Lower lobe of right lung (tissue), 2 donors: ENCODE measurements at regions not wholly inside any gene's neighbourhood (a gene's known extent, or its start where the extent isn't known, plus 50 kb on each side); places are given as distances from the start of the nearest gene placed in this dataset.

Experiments
- ATAC-seq, 2 donors: fragments of 200-7000 bp; cut with Tn5 transposase; one replicate each; pipeline ENCODE4 v1.9.1; 2020 to 2022; ENCODE audit warnings: mild to moderate bottlenecking in 2 of 2, moderate library complexity in 2 of 2
- DNase-seq: peaks from one replicate; pipeline ENCODE4 v3.0.0-alpha.2; 2020
- H3K27ac ChIP-seq: fragments of 200-600 bp; one replicate; pipeline ENCODE4 v1.8.0; 2022
- H3K27me3 ChIP-seq: fragments of 200-600 bp; one replicate; pipeline ENCODE4 v1.8.0; 2022; ENCODE audit warnings: low read depth
- H3K36me3 ChIP-seq: fragments of 200-600 bp; one replicate; pipeline ENCODE4 v1.8.0; 2022; ENCODE audit warnings: mild to moderate bottlenecking
- H3K4me1 ChIP-seq: fragments of 200-600 bp; one replicate; pipeline ENCODE4 v1.8.0; 2022
- H3K4me3 ChIP-seq: fragments of 200-600 bp; one replicate; pipeline ENCODE4 v1.8.0; 2022; ENCODE audit warnings: mild to moderate bottlenecking
- H3K9me3 ChIP-seq: fragments of 200-600 bp; one replicate; pipeline ENCODE4 v1.8.0; 2022
- intact Hi-C: fragments of 100-400 bp; cut with DNase I; formaldehyde crosslinking; loops from one replicate; pipeline ENCODE4 v1.11.0; 2022
- TF ChIP-seq, protein P1 (sequence below): fragments of 200-600 bp; IDR thresholded peaks from one replicate; pipeline ENCODE4 v1.8.0; 2022; ENCODE audit warnings: antibody characterized with exemption, mild to moderate bottlenecking
- donor health status: DM: no; HTN: yes; CAD: no; lungs with severe emphysema.

DNA sequence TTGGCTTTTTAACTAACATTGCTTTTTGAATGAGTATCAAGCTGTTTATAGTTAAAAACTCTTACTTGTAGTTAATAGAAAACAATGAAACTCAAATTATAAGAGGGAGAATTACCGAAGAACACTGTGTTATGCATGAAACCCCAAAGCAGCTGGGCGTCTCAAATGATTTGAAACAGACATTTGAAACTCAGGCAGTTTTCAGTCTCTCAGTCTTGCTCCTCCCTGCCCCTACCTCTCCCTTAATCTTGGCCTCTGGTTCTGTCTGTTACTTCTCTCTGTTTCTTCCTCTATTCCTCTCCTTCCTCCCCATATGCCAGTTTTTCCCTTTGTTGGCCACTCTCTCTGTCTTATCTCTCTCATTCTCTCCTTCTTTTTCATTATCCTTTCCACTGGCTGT lies 118.3 kb upstream of the SYNPR start:
- TF ChIP-seq, protein P1, sequence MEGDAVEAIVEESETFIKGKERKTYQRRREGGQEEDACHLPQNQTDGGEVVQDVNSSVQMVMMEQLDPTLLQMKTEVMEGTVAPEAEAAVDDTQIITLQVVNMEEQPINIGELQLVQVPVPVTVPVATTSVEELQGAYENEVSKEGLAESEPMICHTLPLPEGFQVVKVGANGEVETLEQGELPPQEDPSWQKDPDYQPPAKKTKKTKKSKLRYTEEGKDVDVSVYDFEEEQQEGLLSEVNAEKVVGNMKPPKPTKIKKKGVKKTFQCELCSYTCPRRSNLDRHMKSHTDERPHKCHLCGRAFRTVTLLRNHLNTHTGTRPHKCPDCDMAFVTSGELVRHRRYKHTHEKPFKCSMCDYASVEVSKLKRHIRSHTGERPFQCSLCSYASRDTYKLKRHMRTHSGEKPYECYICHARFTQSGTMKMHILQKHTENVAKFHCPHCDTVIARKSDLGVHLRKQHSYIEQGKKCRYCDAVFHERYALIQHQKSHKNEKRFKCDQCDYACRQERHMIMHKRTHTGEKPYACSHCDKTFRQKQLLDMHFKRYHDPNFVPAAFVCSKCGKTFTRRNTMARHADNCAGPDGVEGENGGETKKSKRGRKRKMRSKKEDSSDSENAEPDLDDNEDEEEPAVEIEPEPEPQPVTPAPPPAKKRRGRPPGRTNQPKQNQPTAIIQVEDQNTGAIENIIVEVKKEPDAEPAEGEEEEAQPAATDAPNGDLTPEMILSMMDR: no peak
- Histone ChIP-seq H3K4me1 (no peaks in the 10 kb centered on the region), H3K36me3 (no peaks in the 10 kb centered on the region), H3K9me3 (no peaks in the 10 kb centered on the region), H3K27ac (no peak overlapping the region), H3K27me3 (no peaks in the 10 kb centered on the region), H3K4me3 (no peak overlapping the region)
- DNase-seq: no peak
- no peak for ATAC-seq
- intact Hi-C loops: no loop called here

DNA sequence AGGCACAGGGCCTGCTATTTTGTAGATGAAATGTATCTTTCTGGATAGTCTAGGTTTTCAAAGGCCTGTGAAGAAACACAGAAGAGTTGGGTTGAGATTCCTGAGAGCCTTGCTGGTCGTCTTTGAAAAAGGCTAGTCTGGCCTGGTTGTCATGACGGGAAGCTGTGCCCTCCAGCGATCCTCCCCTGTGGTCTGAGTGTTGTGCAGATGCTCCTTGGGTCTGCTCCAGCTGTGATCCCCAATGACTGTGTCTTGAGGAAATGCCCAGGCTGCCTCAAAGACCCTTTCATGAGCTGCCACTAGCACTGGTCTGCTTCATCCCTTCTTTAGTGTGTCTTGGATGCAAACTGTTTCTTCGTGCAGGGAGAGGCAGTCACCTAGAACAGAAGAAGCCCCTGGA lies 111.0 kb upstream of the SYNPR start:
- Histone ChIP-seq H3K27me3 (no peaks in the 10 kb centered on the region), H3K27ac (no peak overlapping the region), H3K36me3 (no peaks in the 10 kb centered on the region), H3K4me3 (no peak overlapping the region), H3K4me1 (no peaks in the 10 kb centered on the region), H3K9me3 (no peaks in the 10 kb centered on the region)
- intact Hi-C loops: no loop called here
- TF ChIP-seq, protein P1: no peak
- ATAC-seq: no peak
- no peak for DNase-seq

DNA sequence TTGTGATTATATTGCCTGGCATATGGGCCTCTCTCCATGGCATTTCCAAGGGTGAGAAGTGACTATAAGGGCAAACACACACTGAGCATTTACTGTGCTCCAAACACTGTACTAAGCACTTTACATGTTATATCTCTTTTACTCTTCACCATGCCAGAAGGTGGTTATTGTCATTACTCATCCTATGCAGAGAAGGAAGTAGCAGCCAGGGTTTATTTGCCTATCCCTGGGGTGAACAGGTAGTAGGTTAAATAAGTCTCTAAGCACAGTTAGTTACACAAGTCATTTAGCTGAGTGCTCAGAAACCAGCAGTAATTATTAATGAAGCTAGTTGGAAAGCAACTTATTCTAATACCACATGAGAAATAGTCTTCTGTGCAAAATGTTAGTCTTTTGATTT lies 109.9 kb upstream of the SYNPR start:
- H3K27me3 ChIP-seq: no peaks in the 10 kb centered on the region
- H3K4me1 ChIP-seq: no peaks in the 10 kb centered on the region
- TF ChIP-seq, protein P1: no peak
- H3K36me3 ChIP-seq: no peaks in the 10 kb centered on the region
- no peak for DNase-seq
- peaks cover 2% of the 10 kb centered on the region for H3K9me3 ChIP-seq
- intact Hi-C loops: no loop called here
- H3K4me3 ChIP-seq: no peak overlapping the region
- H3K27ac ChIP-seq: no peak overlapping the region
- no peak for ATAC-seq

DNA sequence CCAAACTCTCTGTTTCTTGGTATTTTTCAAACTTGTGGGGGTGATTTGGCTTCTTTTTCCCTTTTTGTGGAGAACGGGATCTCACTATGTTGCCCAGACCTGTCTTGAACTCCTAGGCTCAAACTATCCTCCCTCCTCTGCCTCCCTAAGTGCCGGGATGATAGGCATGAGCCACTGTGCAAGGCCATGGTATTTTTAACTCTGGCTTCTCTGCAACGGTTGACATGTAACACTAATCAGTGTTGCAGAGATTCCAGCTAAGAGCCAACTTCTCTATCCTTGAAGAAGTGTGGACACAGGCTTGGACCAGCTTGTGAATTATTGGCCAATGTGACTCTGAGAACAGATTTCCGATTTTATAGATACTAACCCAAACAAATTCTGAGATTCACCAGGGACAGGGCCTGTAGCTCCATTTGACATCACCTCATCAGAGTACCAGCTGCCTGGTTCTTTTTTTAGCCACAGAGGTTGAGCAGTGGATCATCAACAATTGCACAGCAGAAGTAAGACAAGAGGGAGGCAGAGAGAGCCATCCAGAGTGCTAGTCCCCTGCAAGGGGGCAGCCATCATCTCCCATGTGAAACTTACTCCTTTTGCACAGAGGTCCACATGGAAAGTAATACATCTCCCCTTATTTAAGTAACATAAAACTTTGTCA lies 98.1 kb upstream of the SYNPR start:
- intact Hi-C loops: no loop called here
- TF ChIP-seq, protein P1: no peak

DNA sequence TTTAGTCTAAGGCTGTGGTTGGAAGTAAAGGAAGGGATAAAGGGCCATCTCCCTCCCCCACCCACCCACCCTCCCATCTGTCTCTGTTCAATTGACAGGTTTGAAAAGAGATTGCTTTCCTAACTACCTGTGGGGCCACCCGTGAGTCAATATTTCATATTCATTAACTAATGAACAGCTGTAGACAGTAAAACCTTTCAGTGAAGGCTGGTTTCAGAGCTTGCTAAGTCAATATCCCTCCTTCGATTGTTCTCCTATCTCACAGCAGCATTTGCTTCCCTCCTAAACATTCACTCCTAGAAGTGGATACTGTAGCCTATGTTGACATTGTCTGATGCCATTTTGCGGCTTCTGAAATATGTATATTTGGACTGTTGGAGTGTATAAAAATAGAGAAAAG lies 85.9 kb upstream of the SYNPR start:
- no peaks in the 10 kb centered on the region for H3K27me3 ChIP-seq
- no peak overlapping the region for H3K27ac ChIP-seq
- H3K4me3 ChIP-seq: no peak overlapping the region
- TF ChIP-seq, protein P1: no peak
- H3K9me3 ChIP-seq: no peaks in the 10 kb centered on the region
- intact Hi-C loops: no loop called here
- ATAC-seq (no peak), DNase-seq (no peak)
- H3K36me3 ChIP-seq: no peaks in the 10 kb centered on the region
- no peaks in the 10 kb centered on the region for H3K4me1 ChIP-seq

More for the DNA sequence above, 98.1 kb upstream of the SYNPR start:
- no peak overlapping the region for H3K27ac ChIP-seq
- DNase-seq (no peak), ATAC-seq (no peak)
- no peaks in the 10 kb centered on the region for H3K36me3 ChIP-seq
- H3K27me3 ChIP-seq: no peaks in the 10 kb centered on the region
- no peaks in the 10 kb centered on the region for H3K4me1 ChIP-seq
- H3K4me3 ChIP-seq: no peak overlapping the region
- no peaks in the 10 kb centered on the region for H3K9me3 ChIP-seq
